Stimulated activated CD4-positive, alpha-beta T cell treated with anti-CD3 and anti-CD28 coated beads, Interleukin-1b, Interleukin-23, amount 100 ng/mL, for 24 hours (primary cell): ENCODE measurements at regions not wholly inside any gene's neighbourhood (a gene's known extent, or its start where the extent isn't known, plus 50 kb on each side); places are given as distances from the start of the nearest gene placed in this dataset.

Experiments
- DNase-seq, 4 experiments: peaks; one replicate each; pipeline ENCODE4 v3.0.0-alpha.2; 2020; ENCODE audit warnings: low read depth in 4 of 4, low spot score in 1 of 4

DNA sequence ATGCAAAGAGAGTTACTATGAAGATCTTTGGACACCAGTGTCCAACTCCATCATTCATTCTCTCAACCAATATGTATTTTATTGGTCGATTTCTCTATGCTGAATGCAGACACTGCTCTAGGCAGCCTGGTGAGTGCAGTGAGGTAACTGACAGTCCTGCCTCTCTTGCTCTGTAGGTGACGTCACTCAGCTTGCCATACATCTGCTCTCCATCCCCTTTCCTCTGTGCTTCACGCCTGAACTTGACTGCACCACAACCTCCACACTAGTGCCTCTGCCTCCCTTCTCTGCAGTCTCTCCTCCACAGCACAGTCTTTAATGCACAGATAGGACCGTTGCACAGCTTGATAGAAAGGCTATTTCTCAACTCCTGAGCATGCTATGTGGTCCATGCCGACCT lies 344.9 kb upstream of the NOCT start:
- no peak for DNase-seq

DNA sequence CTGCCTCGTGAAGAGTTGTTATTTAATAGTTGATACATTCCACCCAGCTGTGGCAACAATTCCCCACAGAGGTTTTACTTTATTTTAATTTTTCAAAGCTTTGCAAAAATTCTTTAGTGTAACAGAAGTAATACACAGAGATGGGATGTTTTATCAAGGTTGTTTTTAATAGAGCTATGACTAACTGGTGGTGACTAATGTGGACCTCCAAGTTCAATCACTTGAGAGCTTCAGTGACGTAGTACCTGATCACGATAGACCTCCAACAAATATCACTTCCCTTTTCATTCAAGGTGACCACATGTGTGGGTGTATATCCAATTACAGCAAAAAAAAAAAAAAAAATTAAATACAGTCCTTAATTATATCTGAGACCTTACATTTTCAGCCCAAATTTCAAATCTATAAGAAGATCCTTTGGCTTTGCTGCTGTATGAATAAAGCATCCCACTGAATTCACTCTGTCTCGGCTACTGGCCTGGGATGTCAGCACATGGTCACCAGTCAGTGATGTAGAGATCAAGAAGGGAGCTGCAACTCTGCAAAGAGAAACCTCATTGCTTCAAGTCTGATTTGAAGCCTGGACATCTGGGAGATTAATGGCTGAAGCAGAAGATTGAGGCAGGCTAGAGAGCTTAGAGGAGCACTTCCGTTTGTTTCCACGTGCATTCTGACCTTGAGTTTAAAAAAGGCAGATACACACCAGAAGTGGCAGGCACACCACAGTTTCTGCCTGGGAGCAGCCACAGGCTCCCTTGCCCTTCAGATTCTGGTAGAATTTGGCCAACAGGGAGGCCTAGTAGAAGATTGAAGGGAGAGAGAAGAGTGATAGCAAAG lies 345.9 kb upstream of the NOCT start:
- DNase-seq = no peak

DNA sequence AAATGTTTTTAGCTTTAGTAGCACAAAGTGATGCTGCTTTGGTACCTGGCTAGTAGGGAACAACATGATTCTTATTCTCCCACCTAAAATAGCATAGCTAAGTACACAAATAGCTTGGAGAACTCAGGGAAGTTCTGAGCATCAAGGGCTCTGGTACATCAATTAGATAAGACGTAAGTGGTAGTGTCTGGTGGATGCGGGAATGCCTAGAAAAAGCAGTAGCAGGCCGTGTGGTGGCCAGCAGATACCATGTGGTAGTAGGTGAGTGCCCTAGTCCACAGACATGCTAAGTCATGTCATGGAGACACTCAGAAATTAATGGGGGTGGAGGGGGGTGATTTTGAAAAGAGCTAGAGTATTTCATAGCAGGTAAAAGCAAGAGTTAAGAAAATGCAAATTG lies 347.3 kb upstream of the NOCT start:
- DNase-seq = no peak

DNA sequence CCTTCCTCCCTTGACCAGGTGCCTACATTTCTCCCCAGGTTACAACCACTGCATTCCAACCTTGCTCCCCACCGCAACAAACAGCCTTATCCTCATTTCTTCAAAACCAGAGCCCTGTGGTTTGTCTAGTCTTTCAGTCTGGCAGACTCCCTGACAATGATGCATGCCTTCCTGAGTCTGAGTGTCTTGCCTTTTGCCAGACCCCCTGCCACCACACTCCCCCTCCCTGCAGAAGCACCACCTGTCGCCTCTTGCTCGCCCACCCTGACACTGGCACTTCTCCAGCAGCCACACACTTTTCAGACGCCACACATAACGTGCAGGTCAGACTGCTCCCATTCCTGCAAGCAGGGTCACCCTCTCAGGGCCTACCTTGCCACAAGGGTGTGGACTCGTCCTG lies 349.2 kb upstream of the NOCT start:
- no peak for DNase-seq

DNA sequence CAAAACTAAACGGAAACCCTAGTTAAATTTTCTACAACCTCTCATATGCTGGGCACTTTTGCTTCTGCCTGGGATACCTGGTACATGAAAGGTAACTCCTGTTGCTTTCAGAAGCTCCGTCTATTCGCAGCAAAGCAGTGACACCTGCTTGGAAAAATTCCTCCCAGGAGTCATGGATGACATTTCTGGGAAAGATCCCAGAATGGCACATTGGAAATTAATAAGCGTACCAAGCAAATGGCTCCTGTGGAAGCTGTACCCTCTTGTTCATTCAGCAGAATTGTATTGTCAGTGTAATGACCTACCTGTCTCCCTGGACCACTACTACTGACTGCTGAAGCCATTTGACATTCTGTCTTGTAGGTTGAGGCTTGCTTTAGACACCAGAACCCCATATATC lies 349.7 kb upstream of the NOCT start:
- DNase-seq = no peak

DNA sequence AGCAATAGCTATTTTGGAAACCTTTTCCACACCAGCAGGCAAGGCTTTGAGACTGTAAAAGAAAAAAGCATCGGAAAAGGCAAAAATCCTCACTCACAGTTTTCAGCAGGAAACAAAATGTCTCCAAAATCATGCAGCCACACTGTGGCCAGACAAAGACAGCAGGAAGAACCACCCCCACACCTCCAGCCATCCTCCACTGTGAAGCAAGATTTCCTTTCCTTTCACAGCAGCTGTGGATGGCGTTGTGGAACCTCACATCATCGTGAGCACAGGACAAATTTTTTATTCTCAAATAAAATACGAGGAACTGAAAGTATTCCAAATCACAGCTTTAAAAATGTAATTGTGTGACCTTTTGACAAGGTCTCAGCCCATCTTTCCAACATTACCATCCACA lies 351.7 kb upstream of the NOCT start:
- DNase-seq = no peak

DNA sequence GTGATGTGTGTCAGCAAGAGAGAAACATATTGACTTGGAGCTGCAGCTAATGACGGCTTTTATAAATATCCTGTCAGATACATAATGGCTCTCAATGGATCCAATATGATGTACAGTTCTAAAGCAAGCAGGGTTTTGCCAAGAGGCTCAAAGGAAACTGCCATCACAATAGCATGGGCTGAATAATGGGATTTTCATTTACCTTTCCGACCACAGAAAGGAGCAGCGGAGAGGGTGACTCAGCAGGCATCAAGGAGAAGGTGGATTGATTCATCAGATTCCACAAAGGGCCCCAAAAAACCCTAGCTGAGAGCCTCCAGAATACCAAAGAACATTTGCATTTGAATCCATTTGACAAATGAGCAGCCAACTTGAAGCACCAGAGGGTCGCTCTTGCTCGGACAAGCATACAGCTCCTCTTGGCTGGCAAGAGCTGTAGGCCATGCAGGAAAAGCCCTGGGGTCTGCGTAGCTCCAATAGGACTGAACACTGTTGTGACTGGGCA lies 355.7 kb upstream of the NOCT start:
- no peak for DNase-seq

DNA sequence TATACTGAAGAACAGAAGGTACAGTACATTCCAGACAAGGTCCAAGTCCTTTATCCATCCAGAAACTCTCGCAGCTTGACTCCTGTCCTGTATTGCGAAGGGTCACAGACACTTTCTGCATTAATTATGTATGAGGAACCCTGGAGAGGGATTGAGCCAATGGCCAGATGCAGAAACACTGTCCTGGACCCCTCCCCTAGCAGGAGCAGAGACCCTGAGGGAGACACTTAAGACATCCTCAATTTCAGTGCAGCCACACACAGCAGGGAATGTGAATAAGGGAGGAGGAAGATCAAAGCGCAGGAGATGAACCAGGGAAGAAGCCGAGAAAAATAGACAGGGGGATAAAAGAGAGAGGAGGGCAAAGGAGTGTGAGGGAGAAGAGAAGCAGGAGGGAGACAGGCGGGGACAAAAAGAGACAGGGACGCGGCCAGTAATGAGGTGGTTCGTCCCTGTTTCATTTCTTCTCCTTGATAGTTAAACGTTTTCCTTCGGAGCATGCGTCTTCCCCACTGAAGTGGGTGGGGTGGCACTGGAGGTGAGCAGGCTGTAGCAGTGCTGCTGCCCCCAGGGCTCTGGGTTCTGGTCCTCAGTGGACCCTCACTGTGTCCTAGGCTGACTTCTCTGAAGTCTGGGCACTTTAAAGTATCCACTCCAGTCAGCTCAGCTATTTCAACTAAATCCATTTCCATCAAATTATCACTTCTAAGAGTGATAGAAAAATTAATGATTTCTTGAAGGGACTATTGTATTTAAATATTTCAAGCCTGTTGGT lies 356.4 kb upstream of the NOCT start:
- DNase-seq = no peak

DNA sequence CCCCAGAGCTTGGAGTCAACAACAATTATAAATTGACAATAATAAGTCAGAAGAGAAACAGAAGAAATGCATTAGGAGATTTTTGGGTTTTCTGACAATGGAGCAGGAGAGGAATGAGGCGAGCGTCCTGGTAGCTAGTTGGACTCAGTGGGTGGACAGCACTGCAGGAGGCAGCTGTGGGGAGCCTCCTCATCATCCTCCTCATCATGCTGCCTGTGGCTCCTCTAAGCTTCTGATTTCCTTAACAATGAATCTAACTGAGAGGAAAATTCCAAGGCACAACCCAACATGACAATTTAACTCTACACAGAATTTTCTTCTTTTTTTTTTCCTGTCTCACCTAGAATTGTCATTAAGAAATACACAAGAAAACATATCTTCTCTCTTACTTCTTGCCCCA lies 357.1 kb upstream of the NOCT start:
- no peak for DNase-seq

DNA sequence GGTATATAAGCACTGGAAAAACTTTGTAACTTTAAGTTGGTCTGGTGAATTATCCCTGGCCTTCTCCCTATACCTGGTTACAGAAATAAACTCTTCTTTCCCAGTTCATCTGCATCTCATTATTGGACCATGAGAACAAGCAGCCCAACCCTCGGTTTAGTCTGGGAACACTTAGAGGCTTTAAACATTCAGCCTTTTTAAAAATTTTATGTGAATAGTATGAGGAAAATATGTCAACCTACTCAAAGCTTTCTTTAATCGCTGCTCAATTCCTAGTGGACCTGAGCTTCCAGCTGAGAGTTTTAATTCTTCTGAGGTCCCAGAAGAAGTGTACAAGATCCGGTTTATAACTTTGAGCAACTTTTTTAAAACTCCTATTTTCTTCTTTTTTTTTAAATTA lies 358.6 kb upstream of the NOCT start:
- DNase-seq = no peak

DNA sequence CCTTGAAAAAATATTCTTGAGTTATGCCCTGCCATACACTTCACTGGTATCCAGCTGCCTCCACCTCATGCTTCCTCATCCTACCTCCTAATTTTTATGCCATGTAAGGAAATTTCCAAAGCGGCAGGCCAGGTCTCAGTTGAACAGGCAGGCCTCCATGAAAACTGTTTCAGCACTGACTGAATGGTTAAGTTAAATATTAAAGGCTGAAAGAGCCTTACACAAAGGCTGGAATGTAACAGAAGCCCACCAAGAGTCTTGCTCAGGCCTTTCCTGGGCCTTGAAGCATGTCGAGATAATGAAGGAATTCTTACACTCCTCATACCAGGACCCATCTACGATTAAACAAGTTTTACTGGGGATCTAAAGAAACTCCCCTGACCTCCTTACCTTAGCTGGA lies 359.6 kb upstream of the NOCT start:
- no peak for DNase-seq

DNA sequence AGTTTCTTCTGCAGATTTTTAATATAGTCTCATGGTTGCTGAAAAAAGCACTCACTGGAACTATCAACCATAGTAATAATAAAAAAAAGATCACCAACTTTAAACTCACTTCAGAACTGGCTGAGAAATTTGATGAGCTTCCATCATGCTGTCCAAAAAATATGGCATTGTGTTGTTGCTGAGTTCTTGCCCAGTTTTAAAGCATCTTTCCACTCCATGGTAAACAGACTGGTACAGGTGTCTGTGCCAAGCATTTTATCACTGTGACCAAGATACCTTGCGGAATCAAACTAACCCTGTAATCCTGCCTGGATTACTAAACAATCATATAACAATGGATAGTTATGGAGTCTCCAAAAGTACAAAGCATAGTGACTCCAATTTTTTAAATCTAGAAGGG lies 360.3 kb upstream of the NOCT start:
- DNase-seq = no peak

DNA sequence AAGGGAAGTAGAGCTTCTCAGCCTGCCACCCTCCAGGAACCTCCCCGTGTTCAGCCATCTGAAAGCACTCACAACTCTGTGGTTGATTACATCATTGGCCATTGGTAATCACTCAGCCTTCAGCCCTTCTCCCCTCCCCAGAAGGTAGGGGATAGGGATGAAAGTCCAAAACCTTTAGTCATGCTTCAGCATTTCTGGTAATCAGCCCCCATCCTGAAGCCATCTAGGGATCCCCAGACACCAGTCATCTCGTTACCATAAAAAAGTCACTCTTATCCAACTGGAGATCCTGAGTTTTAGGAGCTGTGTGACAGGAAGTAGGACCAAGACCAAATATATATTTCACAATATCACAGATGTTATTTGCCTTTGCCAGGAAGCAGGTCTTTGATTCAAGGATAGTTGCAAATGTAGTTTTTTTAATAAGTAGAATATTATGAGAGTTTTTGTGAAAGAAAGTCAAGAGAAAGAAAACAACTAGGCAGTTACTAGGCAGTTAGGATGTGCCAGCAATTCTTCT lies 364.6 kb upstream of the NOCT start:
- no peak for DNase-seq

DNA sequence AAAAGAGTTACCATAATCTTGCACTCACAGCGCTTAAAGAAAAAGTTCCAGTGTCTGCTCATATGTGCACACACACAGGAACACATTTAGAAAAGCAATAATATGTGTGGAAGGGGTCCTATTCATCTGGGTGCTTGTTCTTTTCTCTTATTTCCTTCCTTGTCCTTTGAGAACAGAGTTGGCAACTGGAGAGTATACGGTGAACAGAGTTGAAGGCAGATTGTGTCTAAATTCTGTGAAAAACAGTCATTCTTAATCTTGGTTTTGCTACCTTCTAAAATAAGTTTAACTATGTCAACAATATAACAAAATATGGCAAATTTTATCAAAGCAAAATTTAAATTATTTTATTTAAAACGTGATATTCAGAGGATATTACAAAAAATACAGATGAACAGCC lies 365.1 kb upstream of the NOCT start:
- no peak for DNase-seq

DNA sequence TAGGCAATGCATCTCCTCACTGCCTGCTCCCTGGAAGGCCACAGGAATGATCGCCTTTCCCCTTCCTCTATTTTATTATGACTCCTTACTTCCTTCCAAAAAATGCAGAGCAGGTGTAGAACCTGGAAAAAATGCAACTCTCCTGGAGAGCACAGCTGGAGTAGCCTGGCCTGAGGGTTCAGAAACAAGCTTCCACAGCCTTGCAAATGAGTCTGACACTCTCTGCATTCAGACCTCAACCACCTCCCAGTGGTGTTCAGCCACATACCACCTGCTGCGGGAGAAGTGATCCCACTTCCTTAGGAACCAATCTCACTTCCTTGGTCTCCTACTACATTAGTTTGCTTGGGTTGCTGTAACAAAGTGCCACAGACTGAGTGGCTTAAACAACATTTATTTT lies 368.1 kb upstream of the NOCT start:
- no peak for DNase-seq

DNA sequence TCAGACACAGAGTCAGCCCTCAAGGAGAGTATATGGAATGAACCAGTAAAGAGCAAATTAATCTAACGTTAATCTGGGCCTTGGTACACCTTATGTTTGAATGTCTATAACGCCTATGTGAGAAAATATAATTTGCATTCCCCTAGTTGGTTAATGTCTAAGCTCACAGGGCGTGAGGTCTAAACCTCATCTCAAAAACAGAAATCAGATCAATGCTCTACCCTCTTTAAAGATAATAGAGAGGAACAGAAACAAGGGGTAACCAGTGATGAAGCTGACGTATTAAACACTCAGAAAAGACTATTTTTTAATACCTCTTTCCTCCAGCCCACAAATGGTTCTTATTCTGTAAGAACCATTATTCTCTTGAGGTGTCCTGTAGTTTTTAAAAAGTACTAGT lies 369.2 kb upstream of the NOCT start:
- no peak for DNase-seq

DNA sequence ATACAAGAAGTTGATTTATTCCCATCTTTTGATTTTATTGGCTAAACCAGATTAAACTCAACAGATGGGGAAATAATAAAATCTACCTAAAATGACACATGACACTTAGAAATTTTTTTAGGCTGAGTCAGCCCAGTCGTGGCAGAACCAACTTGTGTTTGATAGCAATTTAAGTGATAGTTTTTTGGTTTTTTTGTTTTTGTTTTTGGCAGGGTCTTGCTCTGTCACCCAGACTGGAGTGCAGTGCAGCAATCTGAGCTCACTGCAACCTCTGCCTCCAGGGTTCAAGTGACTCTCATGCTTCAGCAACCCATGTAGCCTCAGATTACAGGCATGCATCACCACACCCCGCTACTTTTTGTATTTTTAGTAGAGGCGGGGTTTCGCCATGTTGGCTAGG lies 370.3 kb upstream of the NOCT start:
- no peak for DNase-seq

DNA sequence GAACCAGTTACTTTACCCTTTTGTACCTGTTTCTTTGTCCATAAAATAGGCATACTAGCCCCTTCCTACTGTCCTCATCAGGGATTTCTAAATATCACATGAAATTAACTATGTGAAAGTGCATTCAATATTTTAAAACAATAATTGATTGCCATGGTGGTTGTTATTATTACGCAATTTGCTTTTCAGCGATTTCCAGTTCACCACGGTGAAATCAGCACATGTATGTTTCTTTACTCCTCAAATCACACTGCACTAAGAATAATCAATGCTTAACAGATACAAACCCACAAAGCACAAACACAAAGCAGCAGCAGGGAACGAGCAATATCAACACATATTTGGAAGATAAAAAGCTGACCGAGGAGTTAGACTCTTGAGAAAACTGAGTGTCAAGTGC lies 371.3 kb upstream of the NOCT start:
- DNase-seq = no peak

DNA sequence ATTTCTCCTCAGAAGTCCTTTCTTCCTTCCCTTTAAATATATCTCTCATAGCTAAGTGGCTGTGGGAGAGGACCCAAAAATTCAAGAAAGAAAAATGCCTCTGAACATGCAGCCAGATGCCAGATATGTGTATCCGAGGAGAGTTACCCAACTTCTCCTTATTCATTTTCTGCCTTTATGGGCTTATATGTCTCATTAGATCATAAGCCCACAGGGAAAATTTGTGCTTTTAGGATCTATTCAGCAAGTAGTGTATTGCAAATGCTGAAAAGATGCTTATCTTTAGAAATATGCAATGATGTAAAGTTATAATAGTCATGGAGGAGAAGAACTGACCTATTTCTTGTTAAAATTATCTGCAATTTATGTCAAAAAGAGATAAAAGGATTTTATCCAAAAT lies 371.8 kb upstream of the NOCT start:
- no peak for DNase-seq

DNA sequence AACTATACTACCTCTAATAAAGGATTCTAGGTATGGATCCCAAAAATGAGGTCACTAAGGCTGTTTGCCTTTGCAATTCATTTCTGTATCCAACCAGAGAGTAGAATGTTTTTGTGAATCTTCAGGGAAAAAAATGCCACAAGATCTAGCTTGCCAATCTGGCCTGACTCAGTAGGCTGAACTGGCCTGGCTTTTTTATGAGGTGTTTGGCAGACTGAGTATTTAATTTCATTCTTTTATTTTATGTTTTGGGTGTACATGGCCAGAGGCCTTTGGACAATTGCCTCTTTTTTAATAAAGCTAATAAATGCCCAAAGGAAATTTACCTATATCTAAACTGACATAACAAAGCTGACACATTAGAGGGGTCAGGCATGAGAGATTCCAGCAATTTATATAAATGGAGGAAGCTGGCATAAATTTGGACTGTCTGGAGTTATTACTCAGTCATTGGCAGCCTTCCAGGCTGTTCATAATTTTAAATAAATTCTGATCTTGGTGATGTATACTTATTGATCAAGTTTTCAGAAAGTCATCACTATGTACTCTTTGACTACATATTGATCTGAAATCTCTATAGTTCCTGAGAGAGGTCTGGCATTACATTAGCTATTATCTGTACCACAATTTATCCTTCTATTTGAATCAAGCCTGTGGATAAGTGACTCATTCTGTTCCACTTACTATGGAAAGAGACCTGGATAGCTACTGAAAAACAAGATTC lies 376.4 kb upstream of the NOCT start:
- no peak for DNase-seq

DNA sequence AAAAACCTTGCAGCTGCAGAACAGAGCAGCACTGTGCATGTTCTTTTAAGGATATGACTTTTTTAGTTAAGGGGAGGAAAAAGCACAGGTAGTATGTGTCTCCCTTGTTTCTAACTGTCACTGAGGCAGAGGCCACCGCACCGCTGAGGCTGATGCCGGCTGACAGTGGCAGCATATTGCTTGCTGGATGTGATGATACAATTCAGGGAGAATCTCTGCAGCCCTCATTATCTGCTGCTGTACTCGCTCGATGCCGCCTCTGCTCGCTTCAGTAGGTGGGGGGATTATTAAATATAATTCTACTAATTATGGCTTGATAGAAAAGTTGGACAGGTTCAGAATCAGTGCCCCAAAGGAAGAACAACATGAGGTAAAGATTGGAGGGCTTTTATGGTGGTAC lies 378.8 kb upstream of the NOCT start:
- DNase-seq = no peak

DNA sequence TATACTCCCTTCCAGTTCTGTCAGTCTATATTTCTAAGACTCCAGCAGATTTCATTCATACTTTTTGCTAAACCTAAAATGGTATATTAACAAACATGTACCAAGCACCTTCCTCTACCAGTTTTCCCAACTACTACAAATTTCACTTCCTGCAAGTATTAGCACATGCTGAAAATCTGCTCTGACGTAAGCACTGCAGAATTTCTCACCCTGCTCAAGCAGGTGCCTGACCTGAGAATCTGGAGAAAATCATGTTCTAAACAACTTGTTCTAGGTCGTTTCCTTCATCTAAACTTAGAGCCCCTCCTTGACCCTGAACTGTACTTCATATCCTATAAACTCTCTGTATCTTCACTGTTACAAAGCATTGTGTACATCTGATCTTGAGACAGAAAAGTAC lies 380.7 kb upstream of the NOCT start:
- no peak for DNase-seq
